ENCODE measurements at regions not wholly inside any gene's neighbourhood (a gene's known extent, or its start where the extent isn't known, plus 50 kb on each side); places are given as distances from the start of the nearest gene placed in this dataset.

DNA sequence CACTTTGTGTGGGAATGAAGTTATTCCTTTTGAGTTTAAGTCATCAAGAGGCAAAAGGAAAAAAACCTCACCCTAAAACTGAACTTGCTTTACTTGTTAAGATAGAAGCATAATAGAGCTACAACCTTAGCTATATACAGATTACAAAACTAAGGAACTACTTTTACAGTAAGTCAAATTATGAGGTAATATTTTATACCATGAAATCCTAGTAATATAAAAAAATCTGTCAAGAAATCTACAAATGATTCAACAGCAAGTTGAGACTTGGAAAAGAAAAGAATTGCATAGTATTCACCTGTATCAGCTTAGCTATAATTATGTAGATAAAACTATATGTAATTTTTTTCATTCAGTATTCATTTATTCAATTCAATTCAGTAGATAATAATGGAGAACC is 335.3 kb downstream of the KLF5 start:
- TF ChIP-seq, protein P1, sequence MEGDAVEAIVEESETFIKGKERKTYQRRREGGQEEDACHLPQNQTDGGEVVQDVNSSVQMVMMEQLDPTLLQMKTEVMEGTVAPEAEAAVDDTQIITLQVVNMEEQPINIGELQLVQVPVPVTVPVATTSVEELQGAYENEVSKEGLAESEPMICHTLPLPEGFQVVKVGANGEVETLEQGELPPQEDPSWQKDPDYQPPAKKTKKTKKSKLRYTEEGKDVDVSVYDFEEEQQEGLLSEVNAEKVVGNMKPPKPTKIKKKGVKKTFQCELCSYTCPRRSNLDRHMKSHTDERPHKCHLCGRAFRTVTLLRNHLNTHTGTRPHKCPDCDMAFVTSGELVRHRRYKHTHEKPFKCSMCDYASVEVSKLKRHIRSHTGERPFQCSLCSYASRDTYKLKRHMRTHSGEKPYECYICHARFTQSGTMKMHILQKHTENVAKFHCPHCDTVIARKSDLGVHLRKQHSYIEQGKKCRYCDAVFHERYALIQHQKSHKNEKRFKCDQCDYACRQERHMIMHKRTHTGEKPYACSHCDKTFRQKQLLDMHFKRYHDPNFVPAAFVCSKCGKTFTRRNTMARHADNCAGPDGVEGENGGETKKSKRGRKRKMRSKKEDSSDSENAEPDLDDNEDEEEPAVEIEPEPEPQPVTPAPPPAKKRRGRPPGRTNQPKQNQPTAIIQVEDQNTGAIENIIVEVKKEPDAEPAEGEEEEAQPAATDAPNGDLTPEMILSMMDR (IDR thresholded peaks at IDR 0.05; ENCODE audit: poor library complexity, severe bottlenecking) = no peak
- ATAC-seq (ENCODE audit: low read depth) (no peak), DNase-seq (ENCODE audit: low spot score) (no peak)

DNA sequence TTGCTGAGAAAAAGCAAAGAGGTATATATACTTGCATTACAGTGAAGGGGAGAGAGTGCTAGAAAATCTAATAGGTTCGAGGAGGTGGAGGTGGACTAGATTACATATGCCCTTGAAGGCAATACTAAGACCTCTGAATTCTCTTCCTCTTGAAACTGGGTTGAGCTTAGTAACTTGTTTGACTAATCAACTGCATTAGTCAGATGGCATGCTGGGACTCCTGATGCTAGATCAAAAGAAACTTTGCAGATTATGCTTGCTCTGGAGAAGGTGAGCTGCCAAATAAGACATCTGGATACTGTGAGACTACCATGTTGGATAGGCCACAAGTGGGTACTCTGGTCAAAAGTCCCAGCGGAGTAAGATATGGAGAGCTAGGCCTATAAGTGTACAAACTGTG is 331.3 kb downstream of the KLF5 start:
- no peaks in the 10 kb centered on the region for H3K36me3 ChIP-seq (ENCODE audit: low read depth)
- H3K4me3 ChIP-seq (ENCODE audit: severe bottlenecking) = no peak overlapping the region
- peak; percentile 14; the same call in 1 of the 3 replicates for ATAC-seq (ENCODE audit: low read depth)
- no peak overlapping the region for H3K27ac ChIP-seq (ENCODE audit: poor library complexity, severe bottlenecking)
- H3K9me3 ChIP-seq (ENCODE audit: severe bottlenecking) = no peaks in the 10 kb centered on the region
- H3K27me3 ChIP-seq (ENCODE audit: insufficient read depth, poor library complexity, severe bottlenecking) = no peaks in the 10 kb centered on the region
- no peak for DNase-seq (ENCODE audit: low spot score)
- peaks cover 7% of the 10 kb centered on the region for H3K4me1 ChIP-seq (ENCODE audit: insufficient read depth, poor library complexity, severe bottlenecking)
- TF ChIP-seq, protein P1 (IDR thresholded peaks at IDR 0.05; ENCODE audit: poor library complexity, severe bottlenecking) = no peak

More for the DNA sequence above, 335.3 kb downstream of the KLF5 start:
- Histone ChIP-seq H3K27ac (ENCODE audit: poor library complexity, severe bottlenecking) (no peak overlapping the region), H3K36me3 (ENCODE audit: low read depth) (no peaks in the 10 kb centered on the region), H3K27me3 (ENCODE audit: insufficient read depth, poor library complexity, severe bottlenecking) (no peaks in the 10 kb centered on the region), H3K4me3 (ENCODE audit: severe bottlenecking) (no peak overlapping the region), H3K9me3 (ENCODE audit: severe bottlenecking) (no peaks in the 10 kb centered on the region), H3K4me1 (ENCODE audit: insufficient read depth, poor library complexity, severe bottlenecking) (peaks cover 10% of the 10 kb centered on the region)

DNA sequence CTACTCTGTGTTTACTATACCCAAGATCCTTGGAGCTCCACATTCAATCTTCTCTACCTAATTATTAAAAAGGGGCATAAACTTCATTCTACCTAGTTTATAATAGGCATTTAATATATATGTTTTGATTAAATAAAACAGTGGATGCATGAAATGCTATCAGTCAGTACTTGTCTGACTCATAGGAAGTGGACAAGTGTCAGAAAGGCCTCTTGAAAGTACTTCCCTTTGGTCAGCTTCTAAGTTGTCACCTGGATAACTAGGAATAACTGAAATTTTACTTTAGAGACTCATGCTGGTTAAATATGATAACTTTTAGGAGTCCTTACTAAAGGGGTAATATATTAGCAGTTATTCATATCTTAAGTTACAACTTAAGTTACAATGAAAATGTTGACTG is 329.8 kb downstream of the KLF5 start:
- ATAC-seq (ENCODE audit: low read depth) = no peak
- TF ChIP-seq, protein P1 (IDR thresholded peaks at IDR 0.05; ENCODE audit: poor library complexity, severe bottlenecking) = no peak
- no peak for DNase-seq (ENCODE audit: low spot score)
- H3K36me3 ChIP-seq (ENCODE audit: low read depth) = no peaks in the 10 kb centered on the region
- H3K27me3 ChIP-seq (ENCODE audit: insufficient read depth, poor library complexity, severe bottlenecking) = no peaks in the 10 kb centered on the region
- H3K27ac ChIP-seq (ENCODE audit: poor library complexity, severe bottlenecking) = no peak overlapping the region
- no peaks in the 10 kb centered on the region for H3K4me1 ChIP-seq (ENCODE audit: insufficient read depth, poor library complexity, severe bottlenecking)
- H3K9me3 ChIP-seq (ENCODE audit: severe bottlenecking) = no peaks in the 10 kb centered on the region
- no peak overlapping the region for H3K4me3 ChIP-seq (ENCODE audit: severe bottlenecking)

DNA sequence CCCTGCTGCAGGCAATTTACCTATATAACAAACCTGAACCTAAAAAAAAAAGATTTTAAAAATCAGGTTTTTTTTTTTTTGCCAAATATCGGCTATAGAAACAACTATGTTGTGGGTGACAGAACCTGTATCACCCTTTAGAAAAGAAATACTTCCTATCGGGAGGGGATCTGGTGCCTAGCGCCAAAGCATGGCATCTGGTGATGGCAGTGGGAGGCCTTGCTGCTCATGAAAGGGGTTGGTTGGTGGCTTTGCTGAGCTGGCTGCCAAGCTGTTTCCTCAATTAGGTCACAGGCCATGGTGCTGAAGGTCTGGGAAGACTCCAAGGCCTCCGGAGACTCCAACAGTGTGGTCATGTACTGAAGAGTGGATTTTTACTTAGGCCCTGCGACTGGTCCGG is 328.5 kb downstream of the KLF5 start:
- Histone ChIP-seq H3K27ac (ENCODE audit: poor library complexity, severe bottlenecking) (no peak overlapping the region), H3K4me1 (ENCODE audit: insufficient read depth, poor library complexity, severe bottlenecking) (no peaks in the 10 kb centered on the region), H3K4me3 (ENCODE audit: severe bottlenecking) (no peak overlapping the region), H3K36me3 (ENCODE audit: low read depth) (no peaks in the 10 kb centered on the region), H3K27me3 (ENCODE audit: insufficient read depth, poor library complexity, severe bottlenecking) (no peaks in the 10 kb centered on the region), H3K9me3 (ENCODE audit: severe bottlenecking) (no peaks in the 10 kb centered on the region)
- TF ChIP-seq, protein P1 (IDR thresholded peaks at IDR 0.05; ENCODE audit: poor library complexity, severe bottlenecking) = no peak
- DNase-seq (ENCODE audit: low spot score) (no peak), ATAC-seq (ENCODE audit: low read depth) (no peak)

DNA sequence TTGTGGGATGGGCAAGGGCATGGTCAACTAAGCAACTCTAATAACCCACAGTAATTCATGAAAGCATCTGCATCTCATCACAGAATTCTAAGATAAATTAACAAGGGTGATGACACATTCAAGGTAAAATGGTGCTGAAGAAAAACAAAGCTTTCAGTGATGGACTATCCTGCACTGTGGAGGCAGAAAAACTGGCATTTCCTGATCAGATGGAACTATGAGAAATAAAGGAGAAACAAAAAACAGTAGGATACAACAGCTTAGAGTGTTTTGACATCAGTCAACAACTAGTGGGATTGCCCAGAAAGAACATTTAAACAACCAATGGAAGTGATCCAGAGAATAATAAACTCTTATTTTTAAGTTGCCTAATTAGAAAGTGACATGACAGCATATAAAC is 327.0 kb downstream of the KLF5 start:
- H3K4me1 ChIP-seq (ENCODE audit: insufficient read depth, poor library complexity, severe bottlenecking) = no peaks in the 10 kb centered on the region
- TF ChIP-seq, protein P1 (IDR thresholded peaks at IDR 0.05; ENCODE audit: poor library complexity, severe bottlenecking) = no peak
- DNase-seq (ENCODE audit: low spot score) (no peak), ATAC-seq (ENCODE audit: low read depth) (no peak)
- H3K9me3 ChIP-seq (ENCODE audit: severe bottlenecking) = no peaks in the 10 kb centered on the region
- H3K27me3 ChIP-seq (ENCODE audit: insufficient read depth, poor library complexity, severe bottlenecking) = no peaks in the 10 kb centered on the region
- no peaks in the 10 kb centered on the region for H3K36me3 ChIP-seq (ENCODE audit: low read depth)
- no peak overlapping the region for H3K4me3 ChIP-seq (ENCODE audit: severe bottlenecking)
- no peak overlapping the region for H3K27ac ChIP-seq (ENCODE audit: poor library complexity, severe bottlenecking)
